ENCODE measurements at regions not wholly inside any gene's neighbourhood (a gene's known extent, or its start where the extent isn't known, plus 50 kb on each side); places are given as distances from the start of the nearest gene placed in this dataset.
A peak's percentile ranks its signal among the peaks of the same experiment; 100 is the strongest.

DNA sequence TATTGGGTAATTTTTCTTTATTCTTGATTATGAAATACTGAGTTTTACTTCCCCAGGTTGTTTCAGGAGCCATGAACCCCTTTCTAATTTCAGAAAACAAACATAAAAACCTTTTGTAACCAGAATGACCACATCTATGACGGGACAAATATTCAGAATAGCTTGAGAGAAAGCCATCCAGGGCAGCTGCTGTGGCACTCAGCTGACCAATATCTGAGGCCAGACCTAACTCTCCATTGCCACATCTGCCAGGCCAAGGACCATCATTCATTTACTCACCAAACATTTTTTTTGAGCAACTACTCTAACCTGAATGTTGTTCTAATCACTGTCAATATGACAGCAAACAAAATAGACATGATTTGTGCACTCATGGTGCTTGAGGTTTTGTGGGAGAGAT lies 608.3 kb upstream of the PKN2 start:
- H3K4me3 ChIP-seq (ENCODE audit: low read depth, low read length), result no peak overlapping the region
- H3K27ac ChIP-seq, result no peak overlapping the region
- TF ChIP-seq CTCF (IDR thresholded peaks at IDR 0.05; ENCODE audit: low read depth, low read length, missing control alignments), result no peak
- H3K36me3 ChIP-seq (replicated peaks), result no peaks in the 10 kb centered on the region
- in situ Hi-C loops (cut with HindIII; ENCODE audit: low pct_ligation_motif_present, low sequenced_read_pairs), result no loop called here
- no peak for DNase-seq
- H3K27me3 ChIP-seq (replicated peaks), result no peaks in the 10 kb centered on the region

GRCh38 chr1:88079036-88079435 lies 605.0 kb upstream of the PKN2 start:
- Histone ChIP-seq H3K36me3 (replicated peaks) (no peaks in the 10 kb centered on the region), H3K27me3 (replicated peaks) (no peaks in the 10 kb centered on the region), H3K4me3 (ENCODE audit: low read depth, low read length) (no peak overlapping the region), H3K27ac (no peak overlapping the region)
- DNase-seq, result no peak
- in situ Hi-C loops (cut with HindIII; ENCODE audit: low pct_ligation_motif_present, low sequenced_read_pairs), result no loop called here
- peak; percentile 75 for TF ChIP-seq CTCF (IDR thresholded peaks at IDR 0.05; ENCODE audit: low read depth, low read length, missing control alignments)

DNA sequence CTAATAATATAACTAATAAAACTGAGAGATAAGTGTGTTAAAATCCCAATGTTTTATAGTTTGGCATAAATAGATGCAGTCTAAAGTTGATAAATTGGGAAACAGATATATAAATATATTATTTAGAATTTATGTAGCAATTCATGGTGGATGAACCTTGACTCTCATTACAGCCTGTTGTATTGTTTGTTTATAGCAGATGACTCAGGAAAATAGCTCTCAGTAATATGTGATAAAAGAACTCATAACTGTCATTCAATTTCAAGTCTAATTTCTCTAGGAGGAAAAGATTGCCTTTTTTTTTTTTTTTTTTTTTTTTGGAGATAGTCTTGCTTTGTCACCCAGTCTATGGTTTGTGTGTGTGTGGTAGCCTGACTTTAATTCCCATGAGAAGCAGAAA lies 603.2 kb upstream of the PKN2 start:
- Histone ChIP-seq H3K27me3 (replicated peaks) (no peaks in the 10 kb centered on the region), H3K36me3 (replicated peaks) (no peaks in the 10 kb centered on the region), H3K27ac (no peak overlapping the region), H3K4me3 (ENCODE audit: low read depth, low read length) (no peak overlapping the region)
- DNase-seq, result no peak
- in situ Hi-C loops (cut with HindIII; ENCODE audit: low pct_ligation_motif_present, low sequenced_read_pairs), result no loop called here
- TF ChIP-seq CTCF (IDR thresholded peaks at IDR 0.05; ENCODE audit: low read depth, low read length, missing control alignments), result no peak

- H3K27me3 ChIP-seq (replicated peaks), result no peaks in the 10 kb centered on the region
- TF ChIP-seq CTCF (IDR thresholded peaks at IDR 0.05; ENCODE audit: low read depth, low read length, missing control alignments), result no peak
- H3K36me3 ChIP-seq (replicated peaks), result no peaks in the 10 kb centered on the region
- no peak for DNase-seq
- in situ Hi-C loops (cut with HindIII; ENCODE audit: low pct_ligation_motif_present, low sequenced_read_pairs), result no loop called here
- no peak overlapping the region for H3K27ac ChIP-seq
- no peak overlapping the region for H3K4me3 ChIP-seq (ENCODE audit: low read depth, low read length)
Measured at GRCh38 chr1:88088481-88088880, 595.6 kb upstream of the PKN2 start.

DNA sequence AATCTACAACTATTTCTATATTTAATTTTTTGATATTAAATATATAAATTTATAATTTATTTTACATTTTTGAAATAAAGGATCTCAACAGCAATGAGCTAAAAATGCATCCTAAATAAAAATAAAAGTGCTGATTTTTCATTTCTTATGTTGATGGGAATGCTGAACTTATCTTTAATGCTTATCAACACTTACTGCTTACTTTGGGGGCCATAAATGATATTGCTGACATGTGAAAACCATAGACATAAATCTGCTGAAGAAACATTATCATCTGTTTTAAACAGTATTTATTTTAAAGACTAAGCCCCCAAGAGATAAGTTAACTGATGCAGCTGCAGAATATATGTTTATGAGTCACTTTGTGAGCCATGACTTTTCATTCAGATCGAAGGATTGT lies 594.1 kb upstream of the PKN2 start:
- Histone ChIP-seq H3K27me3 (replicated peaks) (no peaks in the 10 kb centered on the region), H3K36me3 (replicated peaks) (no peaks in the 10 kb centered on the region), H3K27ac (no peak overlapping the region), H3K4me3 (ENCODE audit: low read depth, low read length) (no peak overlapping the region)
- in situ Hi-C loops (cut with HindIII; ENCODE audit: low pct_ligation_motif_present, low sequenced_read_pairs), result no loop called here
- no peak for DNase-seq
- no peak for TF ChIP-seq CTCF (IDR thresholded peaks at IDR 0.05; ENCODE audit: low read depth, low read length, missing control alignments)

GRCh38 chr1:88098881-88099280 lies 585.2 kb upstream of the PKN2 start:
- TF ChIP-seq CTCF (IDR thresholded peaks at IDR 0.05; ENCODE audit: low read depth, low read length, missing control alignments), result no peak
- H3K36me3 ChIP-seq (replicated peaks), result no peaks in the 10 kb centered on the region
- no peak for DNase-seq
- H3K27ac ChIP-seq, result no peak overlapping the region
- in situ Hi-C loops (cut with HindIII; ENCODE audit: low pct_ligation_motif_present, low sequenced_read_pairs), result no loop called here
- no peaks in the 10 kb centered on the region for H3K27me3 ChIP-seq (replicated peaks)
- H3K4me3 ChIP-seq (ENCODE audit: low read depth, low read length), result no peak overlapping the region

Measured in brain microvascular endothelial cell (primary cell).